GM12878 (cell line): ENCODE measurements at regions not wholly inside any gene's neighbourhood (a gene's known extent, or its start where the extent isn't known, plus 50 kb on each side); places are given as distances from the start of the nearest gene placed in this dataset.

Experiments
- CHD2 ChIP-seq: IDR thresholded peaks from 2 replicates; pipeline ENCODE4 v1.6.1; 2011; ENCODE audit warnings: low read depth, low read length, improper control_type of control experiment, borderline replicate concordance
- EGR1 ChIP-seq, 2 experiments: IDR thresholded peaks; 1 replicate in 1 of 2; 2 replicates in 1 of 2; pipeline ENCODE4 v1.6.1; 2011 to 2012; ENCODE audit warnings: low read depth in 2 of 2, low read length in 2 of 2, borderline replicate concordance in 1 of 2, mild to moderate bottlenecking in 1 of 2, moderate library complexity in 1 of 2
- EZH2 ChIP-seq: IDR thresholded peaks from 2 replicates; pipeline ENCODE4 v1.6.1; 2012; ENCODE audit warnings: low read depth, mild to moderate bottlenecking, control low read depth, inconsistent platforms, low read length, borderline replicate concordance; ENCODE audit not compliant: control insufficient read depth
- IRF4 ChIP-seq: IDR thresholded peaks from 2 replicates; pipeline ENCODE4 v1.6.1; 2011; ENCODE audit warnings: low read depth, low read length
- KDM1A ChIP-seq: fragments of 200-600 bp; sonication (generic); IDR thresholded peaks from 2 replicates; pipeline ENCODE4 v1.6.1; 2016; ENCODE audit warnings: borderline replicate concordance
- NR2C1 ChIP-seq: fragments of 450-650 bp; IDR thresholded peaks from 2 replicates; pipeline ENCODE4 v1.6.1; 2017; ENCODE audit warnings: antibody characterized with exemption, mild to moderate bottlenecking, moderate library complexity
- POLR2AphosphoS5 ChIP-seq: IDR thresholded peaks from 2 replicates; pipeline ENCODE4 v1.6.1; 2011; ENCODE audit warnings: mild to moderate bottlenecking, low read length, inconsistent platforms
- TCF12 ChIP-seq: IDR thresholded peaks from 2 replicates; pipeline ENCODE4 v1.6.1; 2011; ENCODE audit warnings: low read depth, mild to moderate bottlenecking, low read length
- TF ChIP-seq, protein P1 (sequence below): fragments of 450-650 bp; IDR thresholded peaks from 2 replicates; pipeline ENCODE4 v1.6.1; 2016; ENCODE audit warnings: mild to moderate bottlenecking, moderate library complexity, borderline replicate concordance
- TF ChIP-seq, protein P2 (sequence below), 3 experiments: IDR thresholded peaks in 2 of 3; conservative IDR thresholded peaks in 1 of 3; 2 replicates each; pipeline ENCODE4 v1.5.1; 2011; ENCODE audit warnings: low read depth in 3 of 3, low read length in 3 of 3, mild to moderate bottlenecking in 3 of 3, control low read depth in 2 of 3, moderate library complexity in 2 of 3, inconsistent platforms in 1 of 3, mixed read lengths in 1 of 3; ENCODE audit not compliant: control insufficient read depth in 2 of 3, insufficient read depth in 1 of 3; ENCODE audit errors: extremely low read depth in 1 of 3

GRCh38 chr16:48481211-48481610 lies 96.0 kb upstream of the SIAH1 start:
- no peak for TF ChIP-seq KDM1A
- TF ChIP-seq EZH2: no peak
- TF ChIP-seq, protein P1, sequence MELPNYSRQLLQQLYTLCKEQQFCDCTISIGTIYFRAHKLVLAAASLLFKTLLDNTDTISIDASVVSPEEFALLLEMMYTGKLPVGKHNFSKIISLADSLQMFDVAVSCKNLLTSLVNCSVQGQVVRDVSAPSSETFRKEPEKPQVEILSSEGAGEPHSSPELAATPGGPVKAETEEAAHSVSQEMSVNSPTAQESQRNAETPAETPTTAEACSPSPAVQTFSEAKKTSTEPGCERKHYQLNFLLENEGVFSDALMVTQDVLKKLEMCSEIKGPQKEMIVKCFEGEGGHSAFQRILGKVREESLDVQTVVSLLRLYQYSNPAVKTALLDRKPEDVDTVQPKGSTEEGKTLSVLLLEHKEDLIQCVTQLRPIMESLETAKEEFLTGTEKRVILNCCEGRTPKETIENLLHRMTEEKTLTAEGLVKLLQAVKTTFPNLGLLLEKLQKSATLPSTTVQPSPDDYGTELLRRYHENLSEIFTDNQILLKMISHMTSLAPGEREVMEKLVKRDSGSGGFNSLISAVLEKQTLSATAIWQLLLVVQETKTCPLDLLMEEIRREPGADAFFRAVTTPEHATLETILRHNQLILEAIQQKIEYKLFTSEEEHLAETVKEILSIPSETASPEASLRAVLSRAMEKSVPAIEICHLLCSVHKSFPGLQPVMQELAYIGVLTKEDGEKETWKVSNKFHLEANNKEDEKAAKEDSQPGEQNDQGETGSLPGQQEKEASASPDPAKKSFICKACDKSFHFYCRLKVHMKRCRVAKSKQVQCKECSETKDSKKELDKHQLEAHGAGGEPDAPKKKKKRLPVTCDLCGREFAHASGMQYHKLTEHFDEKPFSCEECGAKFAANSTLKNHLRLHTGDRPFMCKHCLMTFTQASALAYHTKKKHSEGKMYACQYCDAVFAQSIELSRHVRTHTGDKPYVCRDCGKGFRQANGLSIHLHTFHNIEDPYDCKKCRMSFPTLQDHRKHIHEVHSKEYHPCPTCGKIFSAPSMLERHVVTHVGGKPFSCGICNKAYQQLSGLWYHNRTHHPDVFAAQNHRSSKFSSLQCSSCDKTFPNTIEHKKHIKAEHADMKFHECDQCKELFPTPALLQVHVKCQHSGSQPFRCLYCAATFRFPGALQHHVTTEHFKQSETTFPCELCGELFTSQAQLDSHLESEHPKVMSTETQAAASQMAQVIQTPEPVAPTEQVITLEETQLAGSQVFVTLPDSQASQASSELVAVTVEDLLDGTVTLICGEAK: no peak
- no peak for TF ChIP-seq POLR2AphosphoS5
- TF ChIP-seq, protein P2, sequence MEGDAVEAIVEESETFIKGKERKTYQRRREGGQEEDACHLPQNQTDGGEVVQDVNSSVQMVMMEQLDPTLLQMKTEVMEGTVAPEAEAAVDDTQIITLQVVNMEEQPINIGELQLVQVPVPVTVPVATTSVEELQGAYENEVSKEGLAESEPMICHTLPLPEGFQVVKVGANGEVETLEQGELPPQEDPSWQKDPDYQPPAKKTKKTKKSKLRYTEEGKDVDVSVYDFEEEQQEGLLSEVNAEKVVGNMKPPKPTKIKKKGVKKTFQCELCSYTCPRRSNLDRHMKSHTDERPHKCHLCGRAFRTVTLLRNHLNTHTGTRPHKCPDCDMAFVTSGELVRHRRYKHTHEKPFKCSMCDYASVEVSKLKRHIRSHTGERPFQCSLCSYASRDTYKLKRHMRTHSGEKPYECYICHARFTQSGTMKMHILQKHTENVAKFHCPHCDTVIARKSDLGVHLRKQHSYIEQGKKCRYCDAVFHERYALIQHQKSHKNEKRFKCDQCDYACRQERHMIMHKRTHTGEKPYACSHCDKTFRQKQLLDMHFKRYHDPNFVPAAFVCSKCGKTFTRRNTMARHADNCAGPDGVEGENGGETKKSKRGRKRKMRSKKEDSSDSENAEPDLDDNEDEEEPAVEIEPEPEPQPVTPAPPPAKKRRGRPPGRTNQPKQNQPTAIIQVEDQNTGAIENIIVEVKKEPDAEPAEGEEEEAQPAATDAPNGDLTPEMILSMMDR (IDR thresholded peaks at IDR 0.05 in 2 of 3, conservative IDR thresholded peaks at IDR 0.05 in 1 of 3; ENCODE audit: control insufficient read depth in 2 of 3, extremely low read depth in 1 of 3, insufficient read depth in 1 of 3, low read depth in 3 of 3, low read length in 3 of 3): no peak
- TF ChIP-seq EGR1 (IDR thresholded peaks at IDR 0.05; ENCODE audit: borderline replicate concordance in 1 of 2, low read depth in 2 of 2, low read length in 2 of 2): no peak
- TF ChIP-seq IRF4: no peak
- TF ChIP-seq NR2C1: no peak
- no peak for TF ChIP-seq TCF12
- TF ChIP-seq CHD2: no peak
